ENCODE measurements at regions not wholly inside any gene's neighbourhood (a gene's known extent, or its start where the extent isn't known, plus 50 kb on each side); places are given as distances from the start of the nearest gene placed in this dataset.

GRCh38 chr9:103530934-103531333 is 535.8 kb downstream of the CYLC2 start:
- TF ChIP-seq ZBTB33 (IDR thresholded peaks at IDR 0.05; ENCODE audit: extremely low read depth, insufficient replicate concordance, low read length) (no peak), CTCF (IDR thresholded peaks at IDR 0.05 in 2 of 3, conservative IDR thresholded peaks at IDR 0.05 in 1 of 3; ENCODE audit: borderline replicate concordance in 1 of 3, insufficient read depth in 1 of 3, low read depth in 2 of 3, low read length in 2 of 3) (no peak), EZH2 (IDR thresholded peaks at IDR 0.05) (no peak), JUND (IDR thresholded peaks at IDR 0.05) (no peak)
